ENCODE measurements at regions not wholly inside any gene's neighbourhood (a gene's known extent, or its start where the extent isn't known, plus 50 kb on each side); places are given as distances from the start of the nearest gene placed in this dataset.
"Not testable (repeated sequence)": the region's sequence is repeated elsewhere in the genome, so short reads cannot be mapped to it uniquely, and the experiment has no call there.

GRCh38 chr10:45056806-45057205 is 56.1 kb downstream of the ZNF22 start:
- not testable (repeated sequence) for H3K4me3 ChIP-seq (ENCODE audit: low read length); H3K4me3 Mint-ChIP-seq
- WGBS (ENCODE audit: insufficient coverage) = 91% methylated on average over 1 of the region's 1 CpG

GRCh38 chr10:45058580-45058979 is 57.9 kb downstream of the ZNF22 start:
- no peak overlapping the region for H3K4me3 ChIP-seq (ENCODE audit: low read length)
- peak overlapping the region in 1 of 2 donors; percentile 60 for H3K27ac Mint-ChIP-seq
- TF ChIP-seq, protein P1, sequence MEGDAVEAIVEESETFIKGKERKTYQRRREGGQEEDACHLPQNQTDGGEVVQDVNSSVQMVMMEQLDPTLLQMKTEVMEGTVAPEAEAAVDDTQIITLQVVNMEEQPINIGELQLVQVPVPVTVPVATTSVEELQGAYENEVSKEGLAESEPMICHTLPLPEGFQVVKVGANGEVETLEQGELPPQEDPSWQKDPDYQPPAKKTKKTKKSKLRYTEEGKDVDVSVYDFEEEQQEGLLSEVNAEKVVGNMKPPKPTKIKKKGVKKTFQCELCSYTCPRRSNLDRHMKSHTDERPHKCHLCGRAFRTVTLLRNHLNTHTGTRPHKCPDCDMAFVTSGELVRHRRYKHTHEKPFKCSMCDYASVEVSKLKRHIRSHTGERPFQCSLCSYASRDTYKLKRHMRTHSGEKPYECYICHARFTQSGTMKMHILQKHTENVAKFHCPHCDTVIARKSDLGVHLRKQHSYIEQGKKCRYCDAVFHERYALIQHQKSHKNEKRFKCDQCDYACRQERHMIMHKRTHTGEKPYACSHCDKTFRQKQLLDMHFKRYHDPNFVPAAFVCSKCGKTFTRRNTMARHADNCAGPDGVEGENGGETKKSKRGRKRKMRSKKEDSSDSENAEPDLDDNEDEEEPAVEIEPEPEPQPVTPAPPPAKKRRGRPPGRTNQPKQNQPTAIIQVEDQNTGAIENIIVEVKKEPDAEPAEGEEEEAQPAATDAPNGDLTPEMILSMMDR (IDR thresholded peaks at IDR 0.05) = no peak
- no peak overlapping the region for H3K27ac ChIP-seq (ENCODE audit: low read length)
- H3K9me3 Mint-ChIP-seq = no peaks in the 10 kb centered on the region
- peaks cover 24 to 25% of the 10 kb centered on the region in 2 donors for H3K4me1 Mint-ChIP-seq
- no peak overlapping the region for H3K4me3 Mint-ChIP-seq
- no peaks in the 10 kb centered on the region for H3K9me3 ChIP-seq (ENCODE audit: control insufficient read depth, insufficient read depth, low read length)
- DNase-seq (no peak), ATAC-seq (no peak)
- peaks cover 3% of the 10 kb centered on the region for H3K4me1 ChIP-seq (ENCODE audit: control insufficient read depth, insufficient read depth, low read length)
- no peaks in the 10 kb centered on the region for H3K27me3 ChIP-seq (ENCODE audit: control insufficient read depth, insufficient read depth, low read length)
- no peaks in the 10 kb centered on the region for H3K27me3 Mint-ChIP-seq (ENCODE audit: low read depth in 2 of 2)
- no peaks in the 10 kb centered on the region for H3K36me3 Mint-ChIP-seq
- no peaks in the 10 kb centered on the region for H3K36me3 ChIP-seq (ENCODE audit: control insufficient read depth, insufficient read depth, low read length)
- WGBS (ENCODE audit: insufficient coverage) = 56% methylated on average over 1 of the region's 1 CpG
- intact Hi-C loops (cut with micrococcal nuclease) = no loop called here

More at GRCh38 chr10:45056806-45057205, 56.1 kb downstream of the ZNF22 start:
- ATAC-seq; H3K27ac ChIP-seq (ENCODE audit: low read length); H3K9me3 Mint-ChIP-seq; H3K36me3 ChIP-seq (ENCODE audit: control insufficient read depth, insufficient read depth, low read length); H3K27ac Mint-ChIP-seq; H3K27me3 Mint-ChIP-seq (ENCODE audit: low read depth in 2 of 2); intact Hi-C loops (cut with micrococcal nuclease); H3K4me1 ChIP-seq (ENCODE audit: control insufficient read depth, insufficient read depth, low read length); H3K36me3 Mint-ChIP-seq; H3K27me3 ChIP-seq (ENCODE audit: control insufficient read depth, insufficient read depth, low read length); H3K9me3 ChIP-seq (ENCODE audit: control insufficient read depth, insufficient read depth, low read length); DNase-seq: not testable (repeated sequence)
- peaks cover 17 to 18% of the 10 kb centered on the region in 2 donors for H3K4me1 Mint-ChIP-seq

- Histone ChIP-seq H3K27me3 (ENCODE audit: control insufficient read depth, insufficient read depth, low read length) (no peaks in the 10 kb centered on the region), H3K4me3 (ENCODE audit: low read length) (no peak overlapping the region), H3K36me3 (ENCODE audit: control insufficient read depth, insufficient read depth, low read length) (no peaks in the 10 kb centered on the region), H3K4me1 (ENCODE audit: control insufficient read depth, insufficient read depth, low read length) (peaks cover 3% of the 10 kb centered on the region), H3K9me3 (ENCODE audit: control insufficient read depth, insufficient read depth, low read length) (no peaks in the 10 kb centered on the region), H3K27ac (ENCODE audit: low read length) (no peak overlapping the region)
- no peaks in the 10 kb centered on the region for H3K9me3 Mint-ChIP-seq
- TF ChIP-seq, protein P1 (IDR thresholded peaks at IDR 0.05) = no peak
- ATAC-seq (no peak), DNase-seq (no peak)
- peak overlapping the region in 1 of 2 donors; percentile 60 for H3K27ac Mint-ChIP-seq
- H3K4me1 Mint-ChIP-seq = peaks cover 28 to 29% of the 10 kb centered on the region in 2 donors
- no peak overlapping the region for H3K4me3 Mint-ChIP-seq
- 94% methylated on average over 3 of the region's 4 CpGs for WGBS (ENCODE audit: insufficient coverage)
- intact Hi-C loops (cut with micrococcal nuclease) = no loop called here
- H3K36me3 Mint-ChIP-seq = no peaks in the 10 kb centered on the region
- no peaks in the 10 kb centered on the region for H3K27me3 Mint-ChIP-seq (ENCODE audit: low read depth in 2 of 2)
Measured at GRCh38 chr10:45058992-45059561, 58.4 kb downstream of the ZNF22 start.

DNA sequence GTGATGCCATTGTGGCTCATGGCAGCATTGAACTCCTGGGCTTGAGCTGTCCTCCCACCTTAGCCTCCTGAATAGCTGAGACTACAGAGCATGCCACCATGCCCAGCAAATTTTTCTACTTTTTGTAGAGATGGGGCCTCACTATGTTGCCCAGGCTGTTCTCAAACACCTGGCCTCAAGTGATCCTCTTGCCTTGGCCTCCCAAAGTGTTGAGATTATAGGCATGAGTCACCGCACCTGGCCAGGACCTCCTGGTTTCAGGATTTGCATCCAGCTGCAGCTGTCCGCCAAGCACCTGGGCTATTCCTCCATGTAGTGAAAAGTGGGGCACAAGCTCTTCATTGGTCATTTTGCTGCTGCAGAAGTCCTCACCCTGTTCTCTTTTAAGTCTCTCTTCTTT is 58.9 kb downstream of the ZNF22 start:
- H3K27ac ChIP-seq (ENCODE audit: low read length) = no peak overlapping the region
- intact Hi-C loops (cut with micrococcal nuclease) = no loop called here
- ATAC-seq = no peak
- Mint-ChIP-seq H3K27ac (no peak overlapping the region), H3K36me3 (no peaks in the 10 kb centered on the region), H3K27me3 (ENCODE audit: low read depth in 2 of 2) (no peaks in the 10 kb centered on the region), H3K9me3 (no peaks in the 10 kb centered on the region), H3K4me3 (no peak overlapping the region), H3K4me1 (peaks cover 28 to 29% of the 10 kb centered on the region in 2 donors)
- H3K36me3 ChIP-seq (ENCODE audit: control insufficient read depth, insufficient read depth, low read length) = no peaks in the 10 kb centered on the region
- H3K4me3 ChIP-seq (ENCODE audit: low read length) = no peak overlapping the region
- H3K9me3 ChIP-seq (ENCODE audit: control insufficient read depth, insufficient read depth, low read length) = no peaks in the 10 kb centered on the region
- 96% methylated on average over 2 of the region's 2 CpGs for WGBS (ENCODE audit: insufficient coverage)
- TF ChIP-seq, protein P1 (IDR thresholded peaks at IDR 0.05) = no peak
- no peak for DNase-seq
- H3K27me3 ChIP-seq (ENCODE audit: control insufficient read depth, insufficient read depth, low read length) = no peaks in the 10 kb centered on the region
- peaks cover 3% of the 10 kb centered on the region for H3K4me1 ChIP-seq (ENCODE audit: control insufficient read depth, insufficient read depth, low read length)
